H9 (cell line): ENCODE measurements at regions not wholly inside any gene's neighbourhood (a gene's known extent, or its start where the extent isn't known, plus 50 kb on each side); places are given as distances from the start of the nearest gene placed in this dataset.

Experiments
- DNase-seq: peaks from one replicate; pipeline ENCODE4 v3.0.0-alpha.2; 2017
- H2AFZ ChIP-seq: one replicate; pipeline ENCODE4 v1.6.1; 2013; ENCODE audit warnings: mild to moderate bottlenecking, low read length, control low read depth, moderate library complexity
- H2AK5ac ChIP-seq: 2 replicates; pipeline ENCODE4 v1.6.1; 2013; ENCODE audit warnings: low read length, control low read depth, mixed read lengths; ENCODE audit not compliant: insufficient read length
- H2BK120ac ChIP-seq: one replicate; pipeline ENCODE4 v1.6.1; 2013; ENCODE audit warnings: low read depth, mild to moderate bottlenecking, low read length, control low read depth, inconsistent platforms; ENCODE audit not compliant: poor library complexity, severe bottlenecking
- H2BK12ac ChIP-seq: 2 replicates; pipeline ENCODE4 v1.6.1; 2013; ENCODE audit warnings: low read length, control low read depth, mixed read lengths, low read depth; ENCODE audit not compliant: insufficient read length
- H2BK15ac ChIP-seq: 2 replicates; pipeline ENCODE4 v1.6.1; 2013; ENCODE audit warnings: low read depth, low read length, control low read depth
- H2BK20ac ChIP-seq: one replicate; pipeline ENCODE4 v1.6.1; 2013; ENCODE audit warnings: low read depth, mild to moderate bottlenecking, low read length, control low read depth, inconsistent platforms; ENCODE audit not compliant: poor library complexity, severe bottlenecking
- H2BK5ac ChIP-seq: 2 replicates; pipeline ENCODE4 v1.6.1; 2013; ENCODE audit warnings: low read length, control low read depth, mixed read lengths; ENCODE audit not compliant: insufficient read length
- H3K14ac ChIP-seq: 2 replicates; pipeline ENCODE4 v1.6.1; 2013; ENCODE audit warnings: low read length, control low read depth; ENCODE audit not compliant: insufficient read depth
- H3K18ac ChIP-seq: 2 replicates; pipeline ENCODE4 v1.6.1; 2013; ENCODE audit warnings: low read depth, mild to moderate bottlenecking, mixed read lengths, low read length, control low read depth; ENCODE audit not compliant: insufficient read length
- H3K23ac ChIP-seq: 2 replicates; pipeline ENCODE4 v1.6.1; 2013; ENCODE audit warnings: low read length, control low read depth, mixed read lengths, low read depth; ENCODE audit not compliant: insufficient read length
- H3K23me2 ChIP-seq: 2 replicates; pipeline ENCODE4 v1.6.1; 2013; ENCODE audit warnings: low read depth, mild to moderate bottlenecking, mixed read lengths, low read length, control low read depth; ENCODE audit not compliant: insufficient read length, poor library complexity, severe bottlenecking
- H3K27ac ChIP-seq: 2 replicates; pipeline ENCODE4 v1.5.1; 2013; ENCODE audit warnings: low read length, control low read depth, mixed read lengths, low read depth; ENCODE audit not compliant: insufficient read length
- H3K27me3 ChIP-seq: 2 replicates; pipeline ENCODE4 v1.6.1; 2013; ENCODE audit warnings: low read length, control low read depth, inconsistent platforms; ENCODE audit not compliant: insufficient read depth
- H3K4ac ChIP-seq: 2 replicates; pipeline ENCODE4 v1.6.1; 2013; ENCODE audit warnings: low read depth, mild to moderate bottlenecking, control low read depth, inconsistent platforms, low read length, moderate library complexity
- H3K4me1 ChIP-seq: 2 replicates; pipeline ENCODE4 v1.6.1; 2013; ENCODE audit warnings: low read length, control low read depth, inconsistent platforms; ENCODE audit not compliant: insufficient read depth
- H3K4me2 ChIP-seq: 2 replicates; pipeline ENCODE4 v1.6.1; 2013; ENCODE audit warnings: low read length, control low read depth, mixed read lengths; ENCODE audit not compliant: insufficient read length, insufficient read depth
- H3K56ac ChIP-seq: 2 replicates; pipeline ENCODE4 v1.6.1; 2013; ENCODE audit warnings: low read depth, mild to moderate bottlenecking, mixed read lengths, low read length, control low read depth; ENCODE audit not compliant: insufficient read length
- H3K79me1 ChIP-seq: 2 replicates; pipeline ENCODE4 v1.6.1; 2013; ENCODE audit warnings: low read depth, mild to moderate bottlenecking, moderate library complexity, low read length, control low read depth, inconsistent platforms; ENCODE audit not compliant: insufficient read depth, poor library complexity, severe bottlenecking
- H3K79me2 ChIP-seq: 2 replicates; pipeline ENCODE4 v1.6.1; 2013; ENCODE audit warnings: low read length, control low read depth, inconsistent platforms; ENCODE audit not compliant: insufficient read depth
- H3K9ac ChIP-seq: 2 replicates; pipeline ENCODE4 v1.6.1; 2013; ENCODE audit warnings: low read length, control low read depth, mixed read lengths; ENCODE audit not compliant: insufficient read length; ENCODE audit errors: extremely low read depth
- H3K9me3 ChIP-seq: one replicate; pipeline ENCODE4 v1.6.1; 2013; ENCODE audit warnings: low read depth, low read length, inconsistent platforms; ENCODE audit not compliant: control insufficient read depth
- H3T11ph ChIP-seq: one replicate; pipeline ENCODE4 v1.6.1; 2013; ENCODE audit warnings: mild to moderate bottlenecking, low read length, control low read depth, inconsistent platforms
- H4K20me1 ChIP-seq: one replicate; pipeline ENCODE4 v1.6.1; 2013; ENCODE audit not compliant: control insufficient read depth, insufficient read length, insufficient read depth
- H4K5ac ChIP-seq: 2 replicates; pipeline ENCODE4 v1.6.1; 2013; ENCODE audit warnings: low read depth, mild to moderate bottlenecking, mixed read lengths, low read length, control low read depth; ENCODE audit not compliant: insufficient read length
- H4K8ac ChIP-seq: replicated peaks from 2 replicates; pipeline ENCODE4 v1.6.1; 2013; ENCODE audit warnings: low read length, control low read depth, mixed read lengths, low read depth; ENCODE audit not compliant: insufficient read length
- H4K91ac ChIP-seq: 2 replicates; pipeline ENCODE4 v1.6.1; 2013; ENCODE audit warnings: low read depth, mild to moderate bottlenecking, moderate library complexity, mixed read lengths, low read length, control low read depth; ENCODE audit not compliant: insufficient read length
- H3K27ac Mint-ChIP-seq, 3 experiments: 2 replicates in 2 of 3; 3 replicates in 1 of 3; pipeline ENCODE4 v1.8.0; 2020 to 2021; ENCODE audit warnings: mixed read lengths in 3 of 3, mild to moderate bottlenecking in 1 of 3, moderate library complexity in 1 of 3
- H3K27me3 Mint-ChIP-seq: 2 replicates; pipeline ENCODE4 v1.8.0; 2021; ENCODE audit warnings: low read depth, mild to moderate bottlenecking, moderate library complexity, mixed read lengths
- H3K36me3 Mint-ChIP-seq, 3 experiments: 2 replicates in 2 of 3; 3 replicates in 1 of 3; pipeline ENCODE4 v1.8.0; 2020 to 2021; ENCODE audit warnings: low read depth in 3 of 3, mixed read lengths in 3 of 3; ENCODE audit not compliant: insufficient read depth in 1 of 3
- H3K4me1 Mint-ChIP-seq, 2 experiments: 2 replicates each; pipeline ENCODE4 v1.8.0; 2020; ENCODE audit warnings: mixed read lengths in 2 of 2
- H3K4me3 Mint-ChIP-seq, 2 experiments: 2 replicates in 1 of 2; 3 replicates in 1 of 2; pipeline ENCODE4 v1.8.0; 2020 to 2021; ENCODE audit warnings: mild to moderate bottlenecking in 2 of 2, mixed read lengths in 2 of 2, moderate library complexity in 1 of 2
- H3K9me3 Mint-ChIP-seq, 2 experiments: 2 replicates in 1 of 2; 3 replicates in 1 of 2; pipeline ENCODE4 v1.8.0; 2020; ENCODE audit warnings: mild to moderate bottlenecking in 2 of 2, mixed read lengths in 2 of 2, moderate library complexity in 1 of 2
- CTCF ChIP-seq: fragments of 200-600 bp; sonication (generic); conservative IDR thresholded peaks from 3 replicates; pipeline ENCODE4 v1.8.0; 2021; ENCODE audit warnings: antibody characterized with exemption, mild to moderate bottlenecking
- WGBS: extraction: QIAGEN DNeasy Blood & Tissue Kit; methylation state at CpG from one replicate; pipeline ENCODE4 v1.1.7; 2013; ENCODE audit warnings: missing lambda C conversion rate, low lambda C conversion rate, mixed read lengths; ENCODE audit not compliant: insufficient read length; ENCODE audit errors: extremely low coverage; 5-methylcytosine and 5-hydroxymethylcytosine counted together

GRCh38 chr19:32203161-32203560 is 142.2 kb upstream of the ZNF507 start:
- Mint-ChIP-seq H3K27ac (no peak overlapping the region), H3K36me3 (no peaks in the 10 kb centered on the region; a peak in 2 of 7 replicates)
- H3K79me1 ChIP-seq, result no peaks in the 10 kb centered on the region

More at GRCh38 chr19:32203161-32203560, 142.2 kb upstream of the ZNF507 start:
- Mint-ChIP-seq H3K4me3 (no peak overlapping the region), H3K27me3 (peaks cover 2% of the 10 kb centered on the region), H3K9me3 (no peaks in the 10 kb centered on the region), H3K4me1 (no peaks in the 10 kb centered on the region)
- Histone ChIP-seq H4K5ac (no peak overlapping the region), H3T11ph (no peak overlapping the region), H3K4ac (no peak overlapping the region), H2BK5ac (no peak overlapping the region), H3K27ac (no peak overlapping the region), H4K91ac (no peak overlapping the region), H2BK12ac (no peak overlapping the region), H2BK15ac (no peak overlapping the region), H3K27me3 (no peaks in the 10 kb centered on the region), H4K8ac (no peak overlapping the region), H4K20me1 (no peaks in the 10 kb centered on the region), H3K9ac (no peak overlapping the region), H3K56ac (no peak overlapping the region), H2AK5ac (no peak overlapping the region), H3K23me2 (no peaks in the 10 kb centered on the region), H3K4me1 (no peaks in the 10 kb centered on the region), H3K23ac (no peak overlapping the region), H2AFZ (no peak overlapping the region), H3K4me2 (no peak overlapping the region), H3K9me3 (no peaks in the 10 kb centered on the region), H3K79me2 (no peaks in the 10 kb centered on the region), H2BK120ac (no peak overlapping the region), H3K14ac (no peak overlapping the region), H2BK20ac (no peak overlapping the region), H3K18ac (no peak overlapping the region)
- DNase-seq, result no peak
- no peak for TF ChIP-seq CTCF
- WGBS, result no CpG with 5 or more reads among the region's 6 CpGs
